HEK293T (cell line): ENCODE measurements at regions not wholly inside any gene's neighbourhood (a gene's known extent, or its start where the extent isn't known, plus 50 kb on each side); places are given as distances from the start of the nearest gene placed in this dataset.

ENCODE experiments used
- CTCF ChIA-PET: fragments of 350-600 bp; formaldehyde crosslinking; extraction: SDS; loops from one replicate; lab custom pipeline; 2021; ENCODE audit warnings: antibody characterized with exemption, inconsistent platforms; lab: Yijun Ruan, JAX
- POLR2A ChIA-PET: fragments of 350-600 bp; formaldehyde crosslinking; extraction: SDS; loops from one replicate; lab custom pipeline; 2020; ENCODE audit warnings: antibody characterized with exemption, inconsistent platforms; lab: Yijun Ruan, JAX
- DNase-seq: peaks from one replicate; pipeline ENCODE4 v3.0.0; 2012; ENCODE audit warnings: mixed read lengths; ENCODE audit errors: extremely low spot score
- ARNT ChIP-seq: fragments of 450-650 bp; IDR thresholded peaks from 2 replicates; pipeline ENCODE4 v1.6.1; 2017; ENCODE audit warnings: mild to moderate bottlenecking
- BHLHE40 ChIP-seq: fragments of 450-650 bp; IDR thresholded peaks from 2 replicates; pipeline ENCODE4 v1.6.1; 2016; ENCODE audit warnings: mild to moderate bottlenecking, moderate library complexity, borderline replicate concordance
- CTBP1 ChIP-seq: fragments of 450-650 bp; IDR thresholded peaks from 2 replicates; pipeline ENCODE4 v1.6.1; 2016; ENCODE audit warnings: borderline replicate concordance
- ELF4 ChIP-seq: fragments of 450-650 bp; IDR thresholded peaks from 2 replicates; pipeline ENCODE4 v1.6.1; 2017; ENCODE audit warnings: antibody characterized with exemption
- FOXA1 ChIP-seq: fragments of 450-650 bp; IDR thresholded peaks from 2 replicates; pipeline ENCODE4 v1.6.1; 2016; ENCODE audit warnings: mild to moderate bottlenecking
- FOXK2 ChIP-seq: fragments of 450-650 bp; IDR thresholded peaks from 2 replicates; pipeline ENCODE4 v1.6.1; 2016; ENCODE audit warnings: mild to moderate bottlenecking
- FOXM1 ChIP-seq: fragments of 450-650 bp; IDR thresholded peaks from 2 replicates; pipeline ENCODE4 v1.6.1; 2017; ENCODE audit warnings: mild to moderate bottlenecking, borderline replicate concordance
- HDGF ChIP-seq: fragments of 450-650 bp; IDR thresholded peaks from 2 replicates; pipeline ENCODE4 v1.6.1; 2017; ENCODE audit warnings: antibody characterized with exemption, borderline replicate concordance
- L3MBTL2 ChIP-seq: fragments of 450-650 bp; conservative IDR thresholded peaks from 2 replicates; pipeline ENCODE4 v1.6.1; 2016; ENCODE audit warnings: mild to moderate bottlenecking
- LEF1 ChIP-seq: fragments of 450-650 bp; IDR thresholded peaks from 2 replicates; pipeline ENCODE4 v1.6.1; 2017; ENCODE audit warnings: mild to moderate bottlenecking, borderline replicate concordance
- NFRKB ChIP-seq: fragments of 450-650 bp; IDR thresholded peaks from 2 replicates; pipeline ENCODE4 v1.6.1; 2016; ENCODE audit warnings: mild to moderate bottlenecking, moderate library complexity
- PKNOX1 ChIP-seq: fragments of 450-650 bp; IDR thresholded peaks from 2 replicates; pipeline ENCODE4 v1.6.1; 2016
- SP1 ChIP-seq: fragments of 450-650 bp; IDR thresholded peaks from 2 replicates; pipeline ENCODE4 v1.6.1; 2017
- SUZ12 ChIP-seq: fragments of 450-650 bp; IDR thresholded peaks from 2 replicates; pipeline ENCODE4 v1.6.1; 2016; ENCODE audit warnings: mild to moderate bottlenecking
- TARDBP ChIP-seq: fragments of 450-650 bp; IDR thresholded peaks from 2 replicates; pipeline ENCODE4 v1.6.1; 2016
- ZNF384 ChIP-seq: fragments of 450-650 bp; IDR thresholded peaks from 2 replicates; pipeline ENCODE4 v1.6.1; 2016

GRCh38 chr12:127294651-127295210 is 972.2 kb upstream of the TMEM132C start:
- DNase-seq: no peak
- TF ChIP-seq SP1 (no peak), NFRKB (no peak), FOXM1 (no peak), SUZ12 (no peak), TARDBP (no peak), CTBP1 (no peak), FOXA1 (no peak), ARNT (no peak), FOXK2 (no peak), PKNOX1 (no peak), HDGF (no peak), BHLHE40 (no peak), L3MBTL2 (no peak), ELF4 (no peak), LEF1 (no peak), ZNF384 (no peak)
- POLR2A ChIA-PET: no interaction called here
- CTCF ChIA-PET: no interaction called here

GRCh38 chr12:127295630-127296029 is 971.3 kb upstream of the TMEM132C start:
- TF ChIP-seq ELF4: no peak
- no peak for TF ChIP-seq FOXK2
- no peak for TF ChIP-seq L3MBTL2
- no peak for TF ChIP-seq SP1
- no peak for TF ChIP-seq PKNOX1
- POLR2A ChIA-PET: no interaction called here
- no peak for DNase-seq
- CTCF ChIA-PET: no interaction called here

GRCh38 chr12:127296591-127296990 is 970.4 kb upstream of the TMEM132C start:
- no peak for TF ChIP-seq SUZ12
- no peak for TF ChIP-seq LEF1
- no peak for TF ChIP-seq FOXK2
- TF ChIP-seq CTBP1: no peak
- TF ChIP-seq HDGF: no peak
- TF ChIP-seq ELF4: no peak
- no peak for TF ChIP-seq FOXA1
- no peak for TF ChIP-seq ARNT
- no peak for TF ChIP-seq BHLHE40
- no peak for TF ChIP-seq PKNOX1
- TF ChIP-seq TARDBP: no peak
- no peak for TF ChIP-seq FOXM1
- no peak for TF ChIP-seq NFRKB
- no peak for TF ChIP-seq ZNF384
- no peak for TF ChIP-seq L3MBTL2
- TF ChIP-seq SP1: no peak
- CTCF ChIA-PET: no interaction called here
- no peak for DNase-seq
- POLR2A ChIA-PET: no interaction called here

GRCh38 chr12:127297327-127297726 is 969.6 kb upstream of the TMEM132C start:
- POLR2A ChIA-PET: no interaction called here
- TF ChIP-seq FOXM1 (no peak), LEF1 (no peak), ARNT (no peak), BHLHE40 (no peak), PKNOX1 (no peak), SUZ12 (no peak), SP1 (no peak), FOXA1 (no peak), ZNF384 (no peak), FOXK2 (no peak), NFRKB (no peak), TARDBP (no peak), L3MBTL2 (no peak), ELF4 (no peak), CTBP1 (no peak), HDGF (no peak)
- no peak for DNase-seq
- CTCF ChIA-PET: no interaction called here

- ChIA-PET POLR2A (no interaction called here), CTCF (no interaction called here)
- TF ChIP-seq PKNOX1 (no peak), SUZ12 (no peak), FOXA1 (no peak)
- DNase-seq: no peak
Observed at GRCh38 chr12:127300075-127300474, 966.9 kb upstream of the TMEM132C start.
